Tibial artery (tissue), 4 donors: ENCODE measurements at regions not wholly inside any gene's neighbourhood (a gene's known extent, or its start where the extent isn't known, plus 50 kb on each side); places are given as distances from the start of the nearest gene placed in this dataset.

ENCODE experiments used
- DNase-seq, 2 donors: peaks; one replicate each; pipeline ENCODE4 v3.0.0-alpha.2; 2019
- H3K27ac ChIP-seq, 2 donors: fragments of 200-600 bp; sonication (generic) in 1 of 2; 1 replicate in 1 of 2; 2 replicates in 1 of 2; pipeline ENCODE4 v1.5.1; 2018 to 2019; ENCODE audit warnings: mild to moderate bottlenecking in 1 of 2
- H3K27me3 ChIP-seq, 2 donors: fragments of 200-600 bp; sonication (generic) in 1 of 2; one replicate each; pipeline versions ENCODE4 v1.5.1 to v1.6.0; 2016 to 2019
- H3K36me3 ChIP-seq, 3 donors: fragments of 200-600 bp; sonication (generic) in 2 of 3; one replicate each; pipeline ENCODE4 v1.5.1; 2016 to 2019; ENCODE audit warnings: mild to moderate bottlenecking in 2 of 3
- H3K4me1 ChIP-seq, 4 donors: fragments of 200-600 bp; sonication (generic) in 2 of 4; 1 replicate in 3 of 4; 2 replicates in 1 of 4; pipeline ENCODE4 v1.5.1; 2016 to 2019
- H3K4me3 ChIP-seq, 2 donors: fragments of 200-600 bp; sonication (generic) in 1 of 2; 1 replicate in 1 of 2; 2 replicates in 1 of 2; pipeline ENCODE4 v1.5.1; 2018 to 2019; ENCODE audit warnings: mild to moderate bottlenecking in 2 of 2
- H3K9me3 ChIP-seq, 3 donors: fragments of 200-600 bp; sonication (generic) in 1 of 3; one replicate each; pipeline ENCODE4 v1.5.1; 2016 to 2019
- intact Hi-C: fragments of 100-400 bp; cut with DNase I; formaldehyde crosslinking; loops from one replicate; pipeline ENCODE4 v1.15.0; 2023; ENCODE audit warnings: low total_unique reads
- TF ChIP-seq, protein P1 (sequence below), 2 experiments: fragments of 200-600 bp in 1 of 2; fragments of 450-650 bp in 1 of 2; IDR thresholded peaks; one replicate each; pipeline ENCODE4 v1.5.1; 2017 to 2019; ENCODE audit warnings: antibody characterized with exemption in 2 of 2, mild to moderate bottlenecking in 1 of 2, moderate library complexity in 1 of 2

DNA sequence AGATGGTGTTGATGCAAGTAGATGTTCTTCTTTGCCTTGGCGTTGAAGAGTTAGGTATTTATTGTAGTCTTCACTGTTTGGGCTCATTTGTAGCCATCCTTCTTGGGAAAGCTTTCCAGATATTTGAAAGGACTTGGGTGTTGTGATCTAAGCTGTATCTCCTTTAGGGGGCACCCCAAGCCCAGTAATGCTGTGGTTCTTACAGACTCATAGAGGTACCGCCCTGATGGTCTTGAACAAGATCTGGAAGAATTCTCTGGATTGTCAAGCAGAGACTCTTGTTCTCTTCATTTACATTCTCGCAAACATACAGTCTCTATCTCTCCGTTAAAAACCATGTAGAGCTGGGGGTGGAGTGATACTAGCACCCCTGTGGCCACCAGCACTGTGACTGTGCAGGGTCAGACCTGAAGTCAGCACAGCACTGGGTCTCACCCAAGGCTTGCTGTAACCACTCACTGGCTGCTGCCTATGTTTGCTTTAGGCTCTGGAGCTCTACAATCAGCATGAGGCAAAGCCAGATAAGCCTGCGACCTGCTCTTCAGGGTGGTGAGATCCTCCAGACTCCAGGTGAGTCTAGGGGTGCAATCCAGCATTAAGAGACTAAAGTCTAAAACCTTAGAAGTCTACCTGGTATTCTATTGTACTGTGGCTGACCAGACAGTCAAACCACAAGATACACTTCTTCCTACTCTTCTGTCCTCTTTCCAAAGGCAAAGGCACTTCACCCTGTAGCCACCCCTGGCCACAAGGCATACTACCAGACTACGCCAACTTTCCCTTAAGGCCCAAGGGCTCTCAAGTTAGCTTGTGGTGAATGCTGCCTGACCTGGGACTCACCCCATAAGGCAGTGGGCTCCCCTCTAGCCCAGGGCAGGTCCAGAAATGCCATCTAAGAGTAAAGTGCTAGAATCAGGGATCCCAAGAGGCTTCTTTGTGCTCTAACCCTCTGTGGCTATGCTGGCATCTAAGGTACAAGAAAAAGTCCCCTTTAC, 209.7 kb upstream of the TMEM196 start:
- TF ChIP-seq, protein P1, sequence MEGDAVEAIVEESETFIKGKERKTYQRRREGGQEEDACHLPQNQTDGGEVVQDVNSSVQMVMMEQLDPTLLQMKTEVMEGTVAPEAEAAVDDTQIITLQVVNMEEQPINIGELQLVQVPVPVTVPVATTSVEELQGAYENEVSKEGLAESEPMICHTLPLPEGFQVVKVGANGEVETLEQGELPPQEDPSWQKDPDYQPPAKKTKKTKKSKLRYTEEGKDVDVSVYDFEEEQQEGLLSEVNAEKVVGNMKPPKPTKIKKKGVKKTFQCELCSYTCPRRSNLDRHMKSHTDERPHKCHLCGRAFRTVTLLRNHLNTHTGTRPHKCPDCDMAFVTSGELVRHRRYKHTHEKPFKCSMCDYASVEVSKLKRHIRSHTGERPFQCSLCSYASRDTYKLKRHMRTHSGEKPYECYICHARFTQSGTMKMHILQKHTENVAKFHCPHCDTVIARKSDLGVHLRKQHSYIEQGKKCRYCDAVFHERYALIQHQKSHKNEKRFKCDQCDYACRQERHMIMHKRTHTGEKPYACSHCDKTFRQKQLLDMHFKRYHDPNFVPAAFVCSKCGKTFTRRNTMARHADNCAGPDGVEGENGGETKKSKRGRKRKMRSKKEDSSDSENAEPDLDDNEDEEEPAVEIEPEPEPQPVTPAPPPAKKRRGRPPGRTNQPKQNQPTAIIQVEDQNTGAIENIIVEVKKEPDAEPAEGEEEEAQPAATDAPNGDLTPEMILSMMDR (IDR thresholded peaks at IDR 0.05): peak in 1 of 2 experiments; percentile 17
- H3K4me1 ChIP-seq: no peaks in the 10 kb centered on the region
- intact Hi-C loops: no loop called here
- H3K27ac ChIP-seq: no peak overlapping the region
- no peaks in the 10 kb centered on the region for H3K9me3 ChIP-seq
- DNase-seq: peak in 1 of 2 donors; percentile 57
- H3K4me3 ChIP-seq: no peak overlapping the region
- no peaks in the 10 kb centered on the region for H3K27me3 ChIP-seq
- no peaks in the 10 kb centered on the region for H3K36me3 ChIP-seq

DNA sequence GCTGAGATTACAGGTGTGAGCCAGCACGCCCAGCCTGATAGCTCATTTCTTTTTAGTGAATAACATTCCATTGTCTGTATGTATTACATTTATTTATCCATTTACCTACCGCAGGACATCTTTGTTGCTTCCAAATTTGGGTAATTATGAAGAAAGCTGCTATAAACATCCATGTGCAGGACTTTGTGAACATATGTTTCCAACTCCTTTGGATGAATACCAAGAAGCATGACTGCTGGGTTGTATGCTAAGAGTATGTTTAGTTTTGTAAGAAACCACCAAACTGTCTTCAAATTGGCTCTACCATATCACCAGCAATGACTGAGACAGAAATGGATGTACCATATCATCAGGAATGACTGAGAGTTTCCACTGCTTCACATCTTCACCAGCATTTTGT, 200.2 kb upstream of the TMEM196 start:
- intact Hi-C loops: no loop called here
- TF ChIP-seq, protein P1 (IDR thresholded peaks at IDR 0.05): no peak
- DNase-seq: no peak

DNA sequence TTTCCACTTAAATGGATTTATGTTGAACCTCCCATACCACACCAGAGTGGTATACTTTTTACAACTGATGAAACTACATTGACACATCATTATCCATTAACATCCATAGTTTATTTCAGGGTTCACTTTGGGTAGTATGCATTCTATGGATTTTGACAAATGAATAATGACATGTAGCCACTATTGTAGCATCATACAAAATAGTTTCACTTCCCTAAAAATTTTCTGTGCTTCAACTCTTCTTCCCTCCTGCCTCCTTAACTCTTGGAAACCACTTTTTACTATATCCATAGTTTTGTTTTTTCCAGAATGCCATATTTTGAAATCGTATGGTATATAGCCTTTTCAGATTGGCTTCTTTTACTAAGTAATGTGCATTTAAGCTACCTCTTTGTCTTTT, 199.5 kb upstream of the TMEM196 start:
- no peaks in the 10 kb centered on the region for H3K36me3 ChIP-seq
- H3K9me3 ChIP-seq: no peaks in the 10 kb centered on the region
- intact Hi-C loops: no loop called here
- no peak overlapping the region for H3K27ac ChIP-seq
- TF ChIP-seq, protein P1 (IDR thresholded peaks at IDR 0.05): no peak
- H3K4me1 ChIP-seq: no peaks in the 10 kb centered on the region
- no peak for DNase-seq
- H3K27me3 ChIP-seq: no peaks in the 10 kb centered on the region
- H3K4me3 ChIP-seq: no peak overlapping the region

More for the DNA sequence above, 200.2 kb upstream of the TMEM196 start:
- Histone ChIP-seq H3K9me3 (no peaks in the 10 kb centered on the region), H3K27me3 (no peaks in the 10 kb centered on the region), H3K4me3 (no peak overlapping the region), H3K27ac (no peak overlapping the region), H3K36me3 (no peaks in the 10 kb centered on the region), H3K4me1 (no peaks in the 10 kb centered on the region)

DNA sequence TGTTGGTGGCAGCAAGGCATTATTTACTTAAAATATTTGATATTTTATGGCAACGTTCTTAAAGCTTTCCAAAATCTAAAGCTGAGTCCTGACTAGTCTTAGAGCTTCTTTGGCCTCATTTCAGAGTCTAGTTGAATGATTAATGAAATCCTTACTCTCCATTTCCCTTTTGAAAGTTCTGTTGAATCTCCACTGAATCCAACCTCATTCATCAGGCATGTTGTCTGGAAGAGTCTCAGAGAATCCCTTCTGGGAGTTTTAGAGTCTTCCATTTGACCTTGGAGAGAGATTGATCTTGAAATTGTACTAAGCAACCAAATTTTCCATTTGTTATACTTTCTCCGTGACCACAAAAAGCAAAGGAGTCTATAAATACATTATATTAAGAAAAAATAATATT, 198.5 kb upstream of the TMEM196 start:
- intact Hi-C loops: no loop called here
- Histone ChIP-seq H3K4me1 (no peaks in the 10 kb centered on the region), H3K9me3 (no peaks in the 10 kb centered on the region), H3K4me3 (no peak overlapping the region), H3K27me3 (no peaks in the 10 kb centered on the region), H3K27ac (no peak overlapping the region), H3K36me3 (no peaks in the 10 kb centered on the region)
- DNase-seq: no peak
- TF ChIP-seq, protein P1 (IDR thresholded peaks at IDR 0.05): no peak

DNA sequence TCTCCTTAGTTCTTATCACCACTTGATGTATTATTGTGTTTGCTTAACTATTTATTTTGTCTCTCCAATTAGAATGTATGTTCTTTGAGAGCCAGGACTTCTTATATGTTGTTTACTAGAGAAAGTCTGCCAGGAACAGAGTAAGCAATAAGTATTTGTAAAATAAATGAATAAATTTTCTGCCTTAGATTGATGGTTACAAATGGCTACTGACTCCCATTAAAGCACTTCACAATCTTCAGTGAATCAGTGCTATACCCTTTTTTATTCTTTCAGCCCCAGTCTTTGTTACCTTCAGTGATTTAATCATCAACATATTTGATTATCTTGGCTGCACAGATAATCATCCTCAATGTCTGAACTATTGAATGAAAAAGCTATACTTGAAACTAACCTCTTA, 197.1 kb upstream of the TMEM196 start:
- H3K27ac ChIP-seq: no peak overlapping the region
- H3K9me3 ChIP-seq: no peaks in the 10 kb centered on the region
- TF ChIP-seq, protein P1 (IDR thresholded peaks at IDR 0.05): no peak
- H3K27me3 ChIP-seq: no peaks in the 10 kb centered on the region
- intact Hi-C loops: no loop called here
- H3K4me3 ChIP-seq: no peak overlapping the region
- H3K4me1 ChIP-seq: no peaks in the 10 kb centered on the region
- no peak for DNase-seq
- no peaks in the 10 kb centered on the region for H3K36me3 ChIP-seq
